HL-60 (cell line): ENCODE measurements at regions not wholly inside any gene's neighbourhood (a gene's known extent, or its start where the extent isn't known, plus 50 kb on each side); places are given as distances from the start of the nearest gene placed in this dataset.

ENCODE experiments used
- GABPA ChIP-seq: IDR thresholded peaks from 2 replicates; pipeline ENCODE4 v1.6.1; 2012; ENCODE audit warnings: low read depth
- POLR2AphosphoS5 ChIP-seq: IDR thresholded peaks from 2 replicates; pipeline ENCODE4 v1.6.1; 2012; ENCODE audit warnings: low read depth
- TF ChIP-seq, protein P1 (sequence below): IDR thresholded peaks from one replicate; pipeline ENCODE4 v1.5.1; 2011; ENCODE audit warnings: low read length, control low read depth, inconsistent platforms; ENCODE audit not compliant: insufficient read depth

DNA sequence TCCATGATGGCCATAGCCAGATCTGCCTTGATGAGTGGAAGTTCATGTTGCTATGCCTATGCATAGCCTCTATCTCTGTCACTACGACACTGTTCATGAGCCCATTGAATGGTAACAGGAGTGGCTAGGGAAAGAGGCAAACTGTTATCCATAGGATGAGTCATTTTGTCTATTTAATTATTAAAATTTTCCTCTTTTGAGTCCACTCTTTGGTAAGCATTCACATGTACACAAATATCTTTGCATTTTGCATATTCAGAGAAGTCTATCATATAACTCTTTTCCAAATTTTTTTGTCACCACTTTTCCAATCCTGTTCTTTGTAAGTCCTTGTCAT lies 364.4 kb downstream of the KCNJ3 start:
- TF ChIP-seq, protein P1, sequence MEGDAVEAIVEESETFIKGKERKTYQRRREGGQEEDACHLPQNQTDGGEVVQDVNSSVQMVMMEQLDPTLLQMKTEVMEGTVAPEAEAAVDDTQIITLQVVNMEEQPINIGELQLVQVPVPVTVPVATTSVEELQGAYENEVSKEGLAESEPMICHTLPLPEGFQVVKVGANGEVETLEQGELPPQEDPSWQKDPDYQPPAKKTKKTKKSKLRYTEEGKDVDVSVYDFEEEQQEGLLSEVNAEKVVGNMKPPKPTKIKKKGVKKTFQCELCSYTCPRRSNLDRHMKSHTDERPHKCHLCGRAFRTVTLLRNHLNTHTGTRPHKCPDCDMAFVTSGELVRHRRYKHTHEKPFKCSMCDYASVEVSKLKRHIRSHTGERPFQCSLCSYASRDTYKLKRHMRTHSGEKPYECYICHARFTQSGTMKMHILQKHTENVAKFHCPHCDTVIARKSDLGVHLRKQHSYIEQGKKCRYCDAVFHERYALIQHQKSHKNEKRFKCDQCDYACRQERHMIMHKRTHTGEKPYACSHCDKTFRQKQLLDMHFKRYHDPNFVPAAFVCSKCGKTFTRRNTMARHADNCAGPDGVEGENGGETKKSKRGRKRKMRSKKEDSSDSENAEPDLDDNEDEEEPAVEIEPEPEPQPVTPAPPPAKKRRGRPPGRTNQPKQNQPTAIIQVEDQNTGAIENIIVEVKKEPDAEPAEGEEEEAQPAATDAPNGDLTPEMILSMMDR: no peak
- TF ChIP-seq POLR2AphosphoS5 (no peak), GABPA (no peak)
